ENCODE measurements at regions not wholly inside any gene's neighbourhood (a gene's known extent, or its start where the extent isn't known, plus 50 kb on each side); places are given as distances from the start of the nearest gene placed in this dataset.

DNA sequence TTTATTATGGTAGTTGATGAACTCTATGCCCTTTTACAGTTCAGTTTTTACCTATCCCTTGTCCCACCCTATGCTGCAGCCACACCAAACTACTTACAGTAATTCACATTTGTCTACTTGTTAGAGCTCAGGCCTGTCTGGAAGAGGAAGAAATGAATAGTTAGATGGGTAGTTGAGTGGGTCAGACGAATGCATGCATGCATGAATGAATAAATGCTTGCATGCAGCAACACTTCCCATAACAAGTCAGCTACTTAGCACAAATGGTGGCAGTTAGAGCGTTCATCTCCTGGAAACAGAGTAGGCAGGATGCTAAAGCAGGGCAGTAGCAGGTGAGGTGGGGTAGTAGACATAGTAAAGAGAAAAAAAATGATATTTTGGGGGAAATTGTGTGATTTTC, 322.3 kb downstream of the NDFIP2 start:
- DNase-seq, result no peak

DNA sequence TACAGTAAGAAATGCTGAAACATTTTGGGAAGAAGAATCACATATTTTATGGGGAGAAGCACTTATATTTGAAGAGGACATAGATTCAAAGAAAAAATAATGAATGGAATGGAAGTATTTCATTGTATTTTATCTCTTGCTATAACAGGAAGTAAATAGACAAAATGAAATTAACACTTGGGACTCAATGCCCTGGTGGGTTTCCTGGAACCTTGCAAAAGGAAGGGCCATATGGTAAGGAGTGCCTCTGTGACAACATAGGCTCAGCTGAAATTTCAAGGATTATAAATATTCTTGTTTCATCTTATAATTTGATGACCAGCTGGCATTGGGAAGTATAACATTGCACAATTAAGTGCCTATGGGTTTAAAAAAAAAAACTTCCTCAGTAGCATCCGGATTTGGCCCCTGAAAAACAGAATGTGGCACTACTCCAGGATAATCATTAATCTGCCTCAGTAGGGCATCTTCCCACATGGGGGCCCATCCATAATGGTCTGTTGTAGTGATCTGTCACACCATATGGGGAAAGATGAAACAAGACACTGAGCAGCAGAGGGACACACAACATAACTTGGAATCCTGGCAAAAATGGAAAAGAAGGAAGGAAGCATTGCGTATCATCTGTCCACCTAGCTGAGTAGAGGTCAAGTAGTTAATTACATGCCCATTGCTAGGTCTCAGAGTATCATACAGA, 321.6 kb downstream of the NDFIP2 start:
- peak; percentile 92 for DNase-seq

DNA sequence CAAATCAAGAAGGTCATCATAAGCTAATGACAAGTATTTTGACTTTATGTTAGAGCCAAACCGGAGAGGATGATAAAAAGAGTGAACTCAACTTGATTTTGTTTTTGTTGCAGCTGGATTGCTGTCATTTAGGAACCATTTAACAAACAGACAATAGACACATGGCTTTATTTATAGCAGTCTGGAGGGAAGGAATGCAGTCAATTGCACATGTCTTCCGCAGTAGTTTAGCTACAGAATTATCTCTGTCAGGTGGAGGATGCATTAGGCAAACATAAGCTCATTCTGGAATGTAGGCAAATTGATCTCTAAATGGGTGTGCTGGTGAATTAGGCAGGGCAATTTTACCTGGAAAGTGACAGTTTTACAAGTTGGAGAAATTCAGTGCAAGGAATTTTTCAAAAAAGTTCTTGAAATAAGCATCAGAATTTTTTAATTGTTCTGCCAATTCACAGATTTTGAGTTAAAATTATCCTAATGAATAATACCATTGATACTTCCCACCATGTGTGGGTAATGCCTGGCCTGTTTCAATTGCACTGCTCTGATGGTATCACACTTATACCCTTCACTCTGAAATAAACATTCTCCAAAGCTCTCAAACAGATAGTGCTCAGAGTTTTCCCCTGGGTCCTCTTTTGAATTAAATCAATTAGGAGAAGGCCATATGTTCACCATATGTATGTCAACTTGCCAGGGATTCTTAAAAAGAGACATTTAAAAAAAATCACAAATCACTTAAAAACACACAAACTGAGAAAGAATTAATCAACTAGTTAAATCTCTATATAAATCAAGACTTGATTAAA, 318.3 kb downstream of the NDFIP2 start:
- DNase-seq, result peak; percentile 70

DNA sequence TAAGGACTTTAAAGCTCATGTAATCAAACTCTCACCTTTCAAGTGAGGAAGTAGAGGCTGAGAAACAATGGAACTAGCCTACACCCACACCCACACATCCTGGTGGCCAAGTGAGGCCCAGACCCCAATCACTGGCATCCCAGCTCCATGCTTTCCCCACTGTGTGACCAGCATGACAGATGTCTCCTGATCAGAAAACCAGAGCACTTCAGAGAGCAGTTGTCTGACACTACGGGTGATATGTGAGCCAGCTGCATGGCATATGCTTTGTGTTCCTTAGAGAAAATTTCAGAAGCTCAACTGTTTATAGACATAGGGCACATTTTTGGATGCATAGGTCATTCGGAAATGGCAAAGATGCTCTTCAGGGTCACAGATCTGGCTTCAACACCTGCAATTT, 315.2 kb downstream of the NDFIP2 start:
- peak; percentile 21 for DNase-seq

DNA sequence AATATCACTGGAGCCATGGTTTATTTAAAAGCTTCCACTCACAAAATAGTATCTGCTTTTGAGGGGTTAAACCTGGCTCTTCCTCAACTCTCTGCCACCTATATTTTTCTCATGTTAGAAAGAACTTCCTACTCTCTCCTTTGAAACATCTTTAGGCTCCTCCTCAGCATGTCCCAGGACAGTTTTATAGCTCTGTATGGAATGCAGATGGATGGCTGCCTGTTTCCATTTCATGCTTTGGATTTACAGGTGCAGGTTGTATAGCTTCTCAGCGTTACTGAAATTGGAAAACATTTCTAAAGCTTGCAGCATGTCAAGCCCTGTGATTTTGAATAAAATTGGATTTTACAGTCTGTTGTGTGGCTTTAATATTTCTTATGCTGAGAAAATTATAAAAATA, 314.0 kb downstream of the NDFIP2 start:
- no peak for DNase-seq

DNA sequence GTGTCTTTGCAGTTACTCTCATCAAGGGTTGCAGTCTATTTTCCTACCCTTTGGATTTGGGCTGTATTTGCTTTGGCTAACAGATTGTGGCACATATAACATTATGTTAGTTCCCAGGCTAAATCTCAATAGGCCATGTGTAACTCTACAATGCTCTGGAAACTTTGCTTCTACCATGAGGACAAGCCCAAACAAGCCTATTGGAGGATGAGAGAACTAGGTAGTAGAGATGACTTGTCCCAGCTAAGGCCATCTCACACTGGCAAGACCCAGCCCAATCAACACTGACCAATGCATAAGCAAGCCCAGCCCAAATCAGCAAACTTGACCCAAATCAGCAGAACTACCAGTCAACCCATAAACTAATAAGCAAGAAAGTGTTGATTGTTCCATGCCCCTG, 311.8 kb downstream of the NDFIP2 start:
- no peak for DNase-seq

DNA sequence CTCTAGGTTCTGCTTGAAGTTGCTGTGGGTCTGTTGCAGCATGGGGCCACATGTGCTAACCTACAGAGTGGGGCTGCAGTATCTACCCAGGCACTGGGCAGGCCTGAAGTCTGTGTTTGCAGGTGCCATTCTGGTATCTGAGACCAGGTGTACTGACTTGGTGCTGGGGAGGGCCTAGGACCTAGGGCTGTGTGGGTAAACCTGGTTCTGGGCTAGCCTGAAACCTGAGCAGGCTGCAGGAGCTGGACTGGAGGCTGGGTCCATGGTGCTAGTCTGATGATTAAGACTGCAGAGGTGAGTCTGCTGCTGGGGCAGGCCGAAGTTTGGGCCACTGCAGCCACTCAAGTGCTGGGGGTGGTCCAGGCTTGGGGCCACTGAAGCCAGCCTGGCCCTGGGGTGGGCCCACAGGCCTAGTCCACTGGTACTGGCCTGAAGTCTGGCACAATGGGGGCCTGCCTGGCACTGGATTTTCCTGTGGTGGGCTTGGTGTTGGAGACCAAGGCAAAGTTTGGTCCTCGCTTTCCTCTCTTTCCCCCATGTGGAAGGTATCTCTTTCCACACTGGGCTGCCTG, 310.6 kb downstream of the NDFIP2 start:
- DNase-seq, result no peak

DNA sequence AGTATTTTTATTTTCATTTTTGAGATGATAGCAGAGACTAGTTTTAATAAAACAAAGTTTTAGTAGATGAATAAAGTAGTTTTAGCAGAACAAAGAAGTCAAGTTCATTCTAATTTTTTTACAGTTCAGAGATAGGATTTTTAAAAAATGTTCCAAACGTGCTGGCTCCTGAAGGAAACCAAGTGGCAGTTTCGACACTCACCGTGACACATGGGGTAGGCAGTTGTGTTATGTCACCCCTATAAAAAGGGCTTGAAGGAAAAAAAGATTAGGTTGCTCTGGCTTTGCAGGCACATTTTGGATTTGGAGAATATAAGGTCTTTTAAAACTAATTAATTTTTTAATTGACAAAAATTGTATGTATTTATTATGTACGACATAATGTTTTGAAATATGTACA, 305.2 kb downstream of the NDFIP2 start:
- DNase-seq, result no peak

DNA sequence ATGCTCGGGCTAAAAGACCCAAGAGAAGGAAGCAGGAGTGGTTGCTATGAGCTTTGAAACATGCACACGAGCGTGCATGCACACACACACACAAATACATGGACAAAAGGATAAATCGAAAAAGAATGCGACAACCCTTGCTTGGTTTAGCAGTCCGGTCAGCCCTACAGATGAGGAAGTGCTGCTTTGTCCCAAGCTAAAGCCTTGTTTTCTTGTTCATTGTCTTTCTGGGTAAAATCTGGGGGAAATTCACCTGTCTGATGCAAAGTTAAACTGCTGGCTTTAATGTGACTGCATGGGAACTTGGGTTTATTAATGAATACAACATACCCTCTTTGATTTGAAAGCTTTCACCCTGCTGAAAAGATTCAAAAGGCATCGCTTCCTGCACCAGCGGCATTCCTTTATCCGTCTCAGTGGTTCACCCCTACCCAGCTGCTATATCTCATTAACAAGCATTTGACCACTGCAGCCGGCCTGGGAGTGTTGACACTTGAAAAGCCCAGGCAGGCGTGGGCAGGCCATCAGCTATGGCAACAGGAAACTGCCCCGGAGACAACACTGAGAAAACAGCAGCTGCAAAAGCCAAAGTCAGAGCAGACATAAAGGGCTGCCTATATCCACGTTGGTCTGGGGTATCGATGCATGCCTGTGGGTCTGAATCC, 301.7 kb downstream of the NDFIP2 start:
- no peak for DNase-seq

DNA sequence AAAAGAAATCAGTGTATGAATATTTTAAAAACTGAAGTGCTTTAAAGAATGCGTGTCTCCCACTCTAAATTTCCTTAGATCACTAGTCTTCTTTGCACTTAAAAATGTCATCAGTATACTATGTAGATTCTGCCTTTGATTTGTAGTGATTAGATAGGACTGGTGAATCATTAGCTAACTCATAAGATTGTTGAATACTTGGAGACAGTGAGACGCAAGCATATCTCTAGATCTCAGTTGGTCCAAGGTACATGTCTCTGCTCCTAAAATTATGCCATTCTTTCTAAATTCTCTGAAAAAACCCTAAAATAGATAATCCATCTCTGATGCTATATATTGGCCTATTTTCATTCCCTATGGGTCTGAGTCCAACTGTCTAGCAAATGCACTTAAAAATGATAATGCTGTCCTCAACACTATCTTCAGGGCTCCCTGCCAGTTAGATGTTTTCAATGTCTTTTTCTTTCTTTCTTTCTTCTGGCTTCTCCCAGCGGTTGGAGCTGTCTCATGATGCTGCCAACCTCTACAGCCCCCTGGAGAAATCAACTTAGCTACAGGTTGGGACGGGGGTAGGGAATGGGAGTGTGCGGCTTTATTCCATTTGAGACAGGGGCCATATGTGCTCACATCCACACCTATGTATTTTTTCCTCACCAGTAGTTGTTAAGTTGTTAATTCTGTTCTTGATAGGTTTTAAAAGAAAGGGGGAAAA, 301.0 kb downstream of the NDFIP2 start:
- no peak for DNase-seq

DNA sequence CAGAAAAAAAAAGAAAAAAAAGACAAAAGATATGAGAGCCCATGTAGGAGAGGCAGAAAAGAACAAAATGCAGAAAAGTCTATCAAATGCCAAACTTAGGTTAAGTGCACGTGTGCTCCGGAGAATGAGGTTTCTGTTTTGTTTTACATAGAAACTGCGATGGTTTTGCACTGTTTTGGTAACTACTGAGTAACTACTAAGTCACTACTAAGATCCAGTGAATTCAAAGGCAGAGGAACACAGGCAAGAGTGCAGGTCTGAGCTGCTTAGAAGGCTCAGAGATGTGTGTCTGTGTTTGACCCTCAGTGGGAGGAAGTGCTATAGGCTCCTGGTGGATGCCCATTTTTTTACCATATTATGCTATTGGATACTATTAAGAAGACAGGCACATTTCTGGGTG, 299.3 kb downstream of the NDFIP2 start:
- DNase-seq, result no peak

DNA sequence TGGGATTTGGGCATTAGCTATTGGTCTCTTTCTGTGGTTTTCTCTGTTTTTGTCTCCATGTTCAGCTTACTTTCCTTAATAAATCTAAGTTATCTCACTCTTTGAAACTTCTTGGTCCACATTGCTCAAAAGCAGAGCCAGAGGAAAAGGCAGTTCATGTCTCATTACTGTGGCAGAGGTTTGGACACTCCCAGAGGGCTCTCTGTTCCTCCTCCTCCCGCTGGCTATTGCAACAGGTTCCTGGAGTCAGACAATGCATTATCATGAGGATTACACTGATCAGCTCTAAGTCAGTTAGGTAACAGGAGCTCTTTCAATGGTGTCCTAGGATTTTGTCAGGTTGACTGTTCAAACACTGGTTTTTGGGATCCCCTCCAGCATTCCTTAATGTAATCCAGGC, 298.8 kb downstream of the NDFIP2 start:
- no peak for DNase-seq

DNA sequence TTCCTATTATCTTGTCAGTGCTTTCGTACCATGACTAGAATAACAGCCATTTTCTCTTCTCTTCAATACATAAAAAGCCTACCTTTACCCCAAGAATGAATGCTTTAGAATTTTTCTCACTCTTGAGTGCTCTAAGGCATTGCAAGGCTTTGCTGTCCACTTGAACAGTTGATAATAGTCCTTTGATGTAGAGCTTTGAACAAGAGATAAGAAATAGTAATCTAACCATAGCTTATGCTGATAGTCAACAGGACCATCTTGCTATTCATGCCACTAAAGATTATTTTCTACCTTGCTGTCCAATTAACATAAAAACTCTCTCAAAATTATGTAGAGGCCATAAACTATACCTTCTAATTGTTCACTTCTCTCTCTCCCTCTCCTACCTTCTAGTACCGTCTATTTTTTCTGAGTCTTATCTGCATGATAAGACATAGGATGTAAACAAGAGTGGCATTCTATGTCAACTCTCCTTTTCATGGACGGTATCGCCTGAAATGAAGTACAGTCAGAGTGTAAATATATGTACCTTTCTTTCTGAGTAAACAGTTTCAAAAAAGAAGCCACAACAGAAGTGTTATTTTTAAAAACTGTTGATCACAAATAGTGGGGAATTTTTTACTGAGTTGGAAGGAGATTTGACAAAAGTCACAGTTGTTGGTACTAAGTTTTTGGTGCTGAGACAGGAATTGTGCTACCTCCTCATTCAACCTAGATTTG, 297.9 kb downstream of the NDFIP2 start:
- DNase-seq, result no peak

DNA sequence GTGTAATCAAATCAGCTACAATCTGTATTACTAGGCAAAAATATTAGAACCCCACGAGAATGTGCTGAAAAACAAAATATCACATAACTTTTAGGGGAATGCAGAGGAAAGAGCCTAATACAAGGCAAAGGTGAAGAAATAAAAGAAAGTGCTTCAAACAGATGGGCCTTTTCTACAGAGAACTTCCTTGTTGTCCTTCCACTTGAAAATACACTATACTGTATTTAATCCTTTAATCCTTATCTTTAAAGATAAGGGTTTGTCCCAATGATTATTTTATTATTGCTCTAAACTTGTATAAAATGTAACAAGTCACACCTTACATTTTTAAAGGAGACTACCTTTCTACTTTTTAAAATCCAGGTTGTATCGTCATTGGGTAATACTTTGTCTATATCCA, 296.5 kb downstream of the NDFIP2 start:
- no peak for DNase-seq

DNA sequence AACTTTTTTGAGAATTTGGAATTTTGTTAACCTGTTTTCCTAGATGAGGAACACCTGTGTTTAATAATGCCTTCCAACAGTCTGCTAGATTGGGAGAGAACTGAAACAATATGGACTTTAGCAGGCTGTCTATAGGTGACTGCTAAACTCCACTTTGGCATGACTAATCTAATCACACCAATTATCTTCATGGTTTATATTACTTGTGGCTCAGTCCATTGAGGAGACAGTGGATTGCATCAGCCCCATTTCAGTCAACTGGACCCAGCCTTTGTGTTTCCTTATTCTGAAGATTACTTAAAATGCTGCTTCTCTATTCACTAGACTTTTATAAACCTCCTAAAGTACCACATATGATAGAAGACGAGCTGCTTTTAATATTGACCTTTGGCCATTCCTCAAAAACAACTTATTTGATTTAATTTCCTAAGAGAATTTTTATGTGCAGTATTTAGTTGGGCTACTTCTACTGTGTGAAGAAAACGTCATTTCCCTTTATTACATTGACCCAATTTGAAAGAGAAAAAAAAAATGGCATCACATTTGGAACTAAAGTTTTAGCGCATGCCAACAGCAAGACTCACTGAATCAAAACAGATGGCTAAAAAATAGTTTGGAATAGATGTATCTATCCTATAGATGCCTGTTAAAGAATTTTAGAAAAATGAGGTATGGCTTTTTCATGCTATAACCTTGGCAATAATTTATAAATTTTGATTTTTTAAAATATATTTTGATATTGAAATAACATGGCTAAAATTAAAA, 295.8 kb downstream of the NDFIP2 start:
- DNase-seq, result no peak

DNA sequence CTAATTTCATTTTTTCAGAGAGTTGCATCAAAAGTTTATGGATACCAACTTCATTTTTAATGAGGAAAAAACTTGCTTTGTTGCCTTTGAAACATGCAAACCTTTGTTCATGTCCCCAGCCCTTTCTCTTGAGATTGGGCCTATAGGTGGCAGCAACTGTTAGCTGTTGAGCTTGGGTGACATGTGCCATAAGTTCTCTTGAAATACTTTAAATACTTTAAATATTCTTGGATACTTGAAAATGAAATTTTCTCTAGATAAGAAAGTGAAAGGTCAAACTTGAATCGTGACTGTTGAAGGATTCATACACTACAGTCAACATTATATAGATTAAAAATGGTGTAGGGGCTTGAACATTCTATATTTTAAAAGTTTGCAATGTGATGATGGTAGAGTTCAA, 294.9 kb downstream of the NDFIP2 start:
- no peak for DNase-seq

DNA sequence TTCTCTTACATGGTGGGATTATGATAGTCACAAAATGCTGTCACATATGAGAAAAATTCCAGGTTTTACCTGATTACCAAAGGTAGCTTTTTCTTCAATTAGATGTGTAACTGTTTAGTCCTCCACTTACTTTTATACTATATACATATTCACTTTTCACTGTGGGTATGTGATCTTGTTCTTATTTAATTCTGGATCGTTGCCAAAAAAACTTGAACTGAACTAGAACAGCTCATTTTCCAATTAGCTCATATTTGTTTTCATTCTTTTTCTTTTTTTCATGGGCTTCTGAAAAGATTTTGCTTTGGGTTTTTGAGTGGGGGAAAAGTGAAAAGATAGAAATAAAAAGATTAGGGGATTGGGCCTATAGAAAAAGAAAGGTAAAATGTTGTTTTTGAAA, 291.9 kb downstream of the NDFIP2 start:
- DNase-seq, result no peak

DNA sequence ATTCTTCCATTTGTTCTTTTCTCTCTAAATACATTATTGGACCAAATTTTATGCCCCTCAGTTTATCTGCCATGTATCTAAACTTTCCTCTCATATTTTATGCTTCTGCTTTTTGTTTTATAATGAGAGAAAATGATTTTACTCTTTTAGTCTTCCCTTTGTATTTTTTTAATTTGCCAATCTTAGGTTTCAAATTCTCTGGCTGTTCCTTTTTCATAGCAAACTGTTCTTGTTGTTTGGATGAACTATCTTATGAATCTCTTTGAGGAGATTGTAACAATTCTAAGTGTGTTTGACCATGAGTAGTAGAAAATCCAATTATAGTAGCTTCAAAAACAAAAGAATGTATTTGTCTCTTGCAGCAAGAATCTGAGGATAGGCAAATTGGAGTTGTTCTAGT, 290.5 kb downstream of the NDFIP2 start:
- DNase-seq, result no peak

DNA sequence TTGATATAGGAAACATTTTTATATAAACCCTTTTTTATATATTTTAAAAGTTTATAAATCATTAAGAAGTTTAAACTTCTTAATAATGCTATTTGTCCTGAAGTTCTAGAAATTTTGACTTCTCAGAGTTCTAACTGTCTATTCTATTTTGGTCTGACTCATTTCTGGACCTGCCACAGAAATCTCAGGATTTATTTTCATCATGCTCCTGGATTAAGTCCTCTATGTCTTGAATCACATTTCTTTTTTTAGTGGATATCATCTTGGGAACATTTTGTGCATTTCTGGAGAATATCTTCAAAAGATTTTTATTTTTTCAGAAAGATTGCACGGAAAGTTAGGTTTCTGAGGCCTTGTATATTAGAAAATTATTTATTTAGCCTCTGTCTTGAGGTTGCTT, 289.1 kb downstream of the NDFIP2 start:
- no peak for DNase-seq

DNA sequence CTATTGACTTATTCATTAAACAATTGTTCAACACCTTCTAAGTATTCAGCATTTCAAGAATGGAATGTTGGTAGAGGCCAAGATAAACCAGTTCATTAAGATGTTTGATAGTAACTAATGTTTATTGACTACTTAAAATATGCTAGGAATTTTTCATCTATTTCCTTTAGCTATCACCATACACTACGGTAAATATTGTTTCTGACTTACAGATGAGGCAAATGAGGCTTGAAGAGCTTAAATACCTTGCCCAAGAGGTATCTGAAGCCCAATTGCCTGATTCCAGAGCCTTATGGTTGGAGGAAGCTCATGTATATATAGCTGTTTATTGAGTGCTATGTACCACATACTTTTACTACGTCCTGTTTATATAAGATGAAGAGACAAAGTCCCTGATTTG, 286.2 kb downstream of the NDFIP2 start:
- DNase-seq, result no peak

DNA sequence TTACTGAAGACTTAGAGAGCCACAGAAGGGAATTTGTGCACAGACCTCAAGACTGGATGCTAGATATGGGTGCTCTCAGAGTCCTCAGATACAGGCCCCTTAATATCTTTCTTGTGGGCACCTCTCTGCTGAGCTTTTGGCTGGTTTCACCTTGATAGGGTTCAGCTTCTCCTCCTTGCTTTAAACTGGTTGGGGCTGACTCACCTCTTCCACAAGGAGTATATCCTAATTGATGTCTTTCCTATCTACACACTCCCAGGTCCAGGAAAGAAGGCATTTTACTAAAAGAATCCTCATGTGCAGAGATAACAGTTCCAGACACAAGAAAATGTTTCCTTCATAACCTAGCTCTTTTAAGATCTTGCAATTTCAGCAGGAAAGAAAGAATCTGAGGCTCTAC, 284.4 kb downstream of the NDFIP2 start:
- DNase-seq, result no peak
